GM13977 (cell line): ENCODE measurements at regions not wholly inside any gene's neighbourhood (a gene's known extent, or its start where the extent isn't known, plus 50 kb on each side); places are given as distances from the start of the nearest gene placed in this dataset.

ENCODE experiments used
- DNase-seq: peaks from one replicate; pipeline ENCODE4 v3.0.0; 2012; ENCODE audit warnings: low spot score
- in situ Hi-C: fragments of 300-500 bp; cut with MboI; formaldehyde crosslinking; loops from one replicate; pipeline ENCODE4 v1.12.0; 2022; ENCODE audit warnings: low sequenced_read_pairs, low pct_unique_long_range_greater_than_20kb, mixed read lengths, inconsistent platforms; ENCODE audit not compliant: unreplicated experiment
- TF ChIP-seq, protein P1 (sequence below): IDR thresholded peaks from 2 replicates; pipeline ENCODE4 v1.5.1; 2012; ENCODE audit warnings: mild to moderate bottlenecking, control low read depth; ENCODE audit not compliant: insufficient read depth; ENCODE audit errors: extremely low read depth, missing control alignments

DNA sequence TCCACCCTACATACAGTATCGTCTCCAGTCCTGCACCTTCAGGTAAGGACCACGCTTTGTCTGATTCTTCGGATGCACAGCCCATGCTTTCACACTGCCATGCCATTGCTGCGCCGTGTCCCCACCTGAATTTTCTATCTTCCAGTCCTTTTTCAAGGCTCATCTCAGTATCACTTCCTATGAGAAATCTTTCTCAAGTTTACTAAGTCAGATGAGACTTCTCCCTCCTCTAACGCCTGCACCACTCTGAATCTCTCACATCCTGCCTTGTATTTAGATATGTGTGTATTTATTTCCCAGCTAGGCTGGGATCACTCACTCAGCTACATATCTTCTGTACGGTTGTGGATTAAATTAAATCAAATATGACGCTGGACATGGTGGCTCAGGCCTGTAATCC is 116.8 kb downstream of the SMIM20 start:
- TF ChIP-seq, protein P1, sequence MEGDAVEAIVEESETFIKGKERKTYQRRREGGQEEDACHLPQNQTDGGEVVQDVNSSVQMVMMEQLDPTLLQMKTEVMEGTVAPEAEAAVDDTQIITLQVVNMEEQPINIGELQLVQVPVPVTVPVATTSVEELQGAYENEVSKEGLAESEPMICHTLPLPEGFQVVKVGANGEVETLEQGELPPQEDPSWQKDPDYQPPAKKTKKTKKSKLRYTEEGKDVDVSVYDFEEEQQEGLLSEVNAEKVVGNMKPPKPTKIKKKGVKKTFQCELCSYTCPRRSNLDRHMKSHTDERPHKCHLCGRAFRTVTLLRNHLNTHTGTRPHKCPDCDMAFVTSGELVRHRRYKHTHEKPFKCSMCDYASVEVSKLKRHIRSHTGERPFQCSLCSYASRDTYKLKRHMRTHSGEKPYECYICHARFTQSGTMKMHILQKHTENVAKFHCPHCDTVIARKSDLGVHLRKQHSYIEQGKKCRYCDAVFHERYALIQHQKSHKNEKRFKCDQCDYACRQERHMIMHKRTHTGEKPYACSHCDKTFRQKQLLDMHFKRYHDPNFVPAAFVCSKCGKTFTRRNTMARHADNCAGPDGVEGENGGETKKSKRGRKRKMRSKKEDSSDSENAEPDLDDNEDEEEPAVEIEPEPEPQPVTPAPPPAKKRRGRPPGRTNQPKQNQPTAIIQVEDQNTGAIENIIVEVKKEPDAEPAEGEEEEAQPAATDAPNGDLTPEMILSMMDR: no peak
- DNase-seq: no peak
- in situ Hi-C loops: no loop called here

DNA sequence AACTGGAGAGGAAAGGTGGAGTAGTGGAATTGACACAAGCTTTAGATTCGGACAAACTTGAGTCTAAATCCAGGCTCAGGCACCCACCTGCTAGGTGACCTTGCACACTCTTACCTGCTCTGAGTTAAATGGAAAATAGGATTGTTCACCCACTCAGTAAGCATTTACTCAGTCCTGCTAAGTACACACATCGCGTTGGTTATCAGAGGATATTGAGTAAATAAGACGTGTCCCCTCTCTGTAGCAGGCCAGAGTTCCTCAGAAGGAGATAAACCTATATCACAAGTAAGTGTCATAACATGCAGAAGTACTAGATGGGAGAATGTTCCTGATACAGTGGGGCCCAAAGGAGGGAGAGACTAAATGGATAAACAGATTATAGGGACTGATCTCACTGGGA is 117.7 kb downstream of the SMIM20 start:
- in situ Hi-C loops: no loop called here
- DNase-seq: no peak
- TF ChIP-seq, protein P1: no peak

DNA sequence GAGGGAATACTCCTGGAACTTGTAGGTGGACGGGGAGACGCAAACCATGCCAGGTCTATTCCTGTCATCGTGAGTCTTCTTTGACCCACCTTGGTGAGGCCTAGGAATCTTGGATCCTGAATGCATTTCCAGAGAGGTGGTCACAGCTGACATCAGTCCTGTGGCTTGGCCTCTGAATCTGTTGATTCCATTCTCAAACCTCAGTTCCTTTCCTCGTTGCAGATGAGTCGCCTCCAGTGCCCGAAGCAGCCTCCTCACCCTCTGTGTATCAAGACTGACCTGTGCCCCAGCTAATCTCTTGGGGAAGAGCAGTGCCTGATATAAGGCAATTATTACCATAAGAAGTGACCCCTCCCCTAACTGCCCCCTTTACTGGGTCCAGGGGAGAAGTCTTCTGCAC is 118.1 kb downstream of the SMIM20 start:
- TF ChIP-seq, protein P1: no peak
- no peak for DNase-seq
- in situ Hi-C loops: no loop called here

DNA sequence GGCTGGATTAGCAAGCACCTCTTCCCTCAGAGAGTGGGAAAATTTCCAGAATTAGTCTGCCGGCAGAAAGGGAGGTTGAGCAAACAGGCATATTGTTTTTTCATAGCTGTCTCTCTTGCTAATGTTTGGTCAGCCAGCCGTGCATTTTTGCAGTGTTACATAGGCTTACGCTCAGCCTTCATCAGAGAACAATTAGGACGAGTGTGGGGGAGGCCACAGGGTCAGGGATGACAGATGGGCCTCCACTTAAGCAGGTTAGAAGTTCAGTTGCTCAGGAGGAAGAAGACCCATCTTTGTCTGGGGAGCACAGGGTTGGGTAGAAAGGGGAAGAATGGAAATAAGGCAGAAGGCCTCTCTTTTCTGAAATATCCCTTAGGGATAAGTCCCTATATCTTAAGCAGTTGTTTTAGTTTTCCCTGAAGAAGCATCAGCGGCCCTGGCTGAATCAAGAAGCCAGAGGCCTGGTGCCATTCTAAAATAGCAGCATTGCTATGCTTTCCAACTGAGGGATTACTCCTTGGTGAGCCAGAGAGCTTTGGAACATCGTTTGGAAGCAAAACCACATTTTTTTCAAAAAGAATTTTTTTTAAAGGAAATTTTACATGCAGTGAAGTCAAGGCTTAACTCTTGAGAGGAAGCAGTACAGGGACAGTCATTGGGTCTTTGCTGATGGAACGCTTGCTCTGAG is 118.8 kb downstream of the SMIM20 start:
- in situ Hi-C loops: no loop called here
- TF ChIP-seq, protein P1: no peak
- DNase-seq: no peak

DNA sequence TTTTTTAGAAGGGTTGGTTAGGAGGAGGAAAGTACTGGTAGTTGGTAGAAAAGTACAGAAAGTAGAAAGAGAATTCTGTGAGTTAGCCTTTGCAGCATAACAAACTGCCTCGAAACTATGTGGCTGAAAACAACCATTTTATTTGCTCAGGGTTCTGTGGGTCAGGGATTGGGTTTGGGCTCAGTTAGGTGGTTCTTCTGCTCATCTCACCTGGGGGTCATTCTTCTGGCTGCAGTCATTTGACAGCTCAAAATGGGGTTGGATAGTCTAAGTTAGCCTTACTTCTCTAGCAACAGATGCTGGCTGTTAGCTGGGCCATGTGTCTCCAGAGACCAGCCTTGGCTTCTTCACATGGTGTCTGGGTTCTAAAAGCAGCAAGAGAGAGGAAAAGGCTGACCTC is 119.4 kb downstream of the SMIM20 start:
- TF ChIP-seq, protein P1: no peak
- no peak for DNase-seq
- in situ Hi-C loops: no loop called here

DNA sequence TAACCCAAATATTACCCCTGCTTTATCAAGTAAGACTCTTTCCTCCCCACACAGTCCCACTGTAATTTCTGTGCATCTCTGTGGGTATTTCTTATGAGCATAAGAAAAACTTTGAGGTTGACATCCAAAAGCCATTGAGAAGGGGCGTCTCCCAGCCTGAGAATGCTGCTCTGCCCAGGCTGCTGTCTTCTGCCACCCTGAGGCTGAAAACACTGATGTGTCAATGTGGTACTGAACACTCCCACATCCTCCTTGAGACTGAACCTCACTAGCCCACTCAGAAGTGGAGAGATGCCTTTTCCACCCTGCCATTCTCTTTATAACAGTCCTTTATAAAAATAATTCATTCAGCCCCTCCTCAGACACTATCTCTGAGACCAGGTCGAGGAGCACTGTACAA is 120.8 kb downstream of the SMIM20 start:
- TF ChIP-seq, protein P1: no peak
- in situ Hi-C loops: no loop called here
- DNase-seq: no peak

DNA sequence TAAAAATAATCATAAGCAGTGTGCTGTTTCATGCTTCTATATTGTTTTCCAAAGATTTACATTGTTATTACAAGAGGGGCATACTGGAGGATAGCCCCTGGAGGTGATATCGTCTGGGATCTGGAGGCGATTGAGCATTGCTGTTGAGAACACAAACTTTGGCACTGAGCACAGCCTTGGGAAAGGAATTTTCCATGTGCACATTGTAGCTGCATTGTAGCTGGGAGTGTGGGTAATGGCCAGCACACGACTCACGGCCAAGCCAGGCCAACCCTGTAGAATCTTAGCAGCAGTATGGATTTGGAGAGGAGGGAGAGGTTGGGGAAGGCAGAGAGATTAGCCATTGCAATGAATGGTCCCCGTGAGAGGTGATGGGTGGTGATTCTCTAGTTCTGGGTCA is 121.9 kb downstream of the SMIM20 start:
- no peak for DNase-seq
- TF ChIP-seq, protein P1: no peak
- in situ Hi-C loops: no loop called here
